Sigmoid colon (tissue), 6 donors: ENCODE measurements at regions not wholly inside any gene's neighbourhood (a gene's known extent, or its start where the extent isn't known, plus 50 kb on each side); places are given as distances from the start of the nearest gene placed in this dataset.
"Not testable (repeated sequence)": the region's sequence is repeated elsewhere in the genome, so short reads cannot be mapped to it uniquely, and the experiment has no call there.

Experiments used
- DNase-seq: peaks from one replicate; pipeline ENCODE4 v3.0.0-alpha.2; 2019
- H3K27ac ChIP-seq, 4 donors: fragments of 200-600 bp; sonication (generic); one replicate each; pipeline ENCODE4 v1.5.1; 2016 to 2019; ENCODE audit warnings: mild to moderate bottlenecking in 1 of 4
- H3K27me3 ChIP-seq, 3 donors: fragments of 200-600 bp; sonication (generic); one replicate each; pipeline ENCODE4 v1.5.1; 2019; ENCODE audit warnings: mild to moderate bottlenecking in 1 of 3
- H3K36me3 ChIP-seq, 4 donors: fragments of 200-600 bp; sonication (generic); one replicate each; pipeline ENCODE4 v1.5.1; 2016 to 2019
- H3K4me1 ChIP-seq, 4 donors: fragments of 200-600 bp; sonication (generic); one replicate each; pipeline ENCODE4 v1.5.1; 2017 to 2019
- H3K4me3 ChIP-seq, 4 donors: fragments of 200-600 bp; sonication (generic); one replicate each; pipeline ENCODE4 v1.5.1; 2017 to 2019; ENCODE audit warnings: mild to moderate bottlenecking in 2 of 4, moderate library complexity in 1 of 4
- H3K9me3 ChIP-seq, 4 donors: fragments of 200-600 bp in 3 of 4; sonication (generic) in 3 of 4; one replicate each; pipeline versions ENCODE4 v1.5.1 to v1.6.1; 2013 to 2019
- CTCF ChIP-seq, 4 experiments: fragments of 450-650 bp in 3 of 4; fragments of 200-600 bp in 1 of 4; IDR thresholded peaks; one replicate each; pipeline ENCODE4 v1.5.1; 2016 to 2019; ENCODE audit warnings: antibody characterized with exemption in 4 of 4, mild to moderate bottlenecking in 3 of 4, moderate library complexity in 2 of 4
- EP300 ChIP-seq, 4 donors: sonication (generic); formaldehyde crosslinking; IDR thresholded peaks; one replicate each; pipeline ENCODE4 v1.6.1; 2017; ENCODE audit warnings: antibody characterized with exemption in 4 of 4
- POLR2A ChIP-seq, 2 donors: fragments of 450-650 bp; IDR thresholded peaks; one replicate each; pipeline ENCODE4 v1.6.1; 2016; ENCODE audit warnings: antibody characterized with exemption in 2 of 2, mild to moderate bottlenecking in 2 of 2, moderate library complexity in 2 of 2
- POLR2AphosphoS5 ChIP-seq, 4 donors: sonication (generic); formaldehyde crosslinking; IDR thresholded peaks; one replicate each; pipeline ENCODE4 v1.6.1; 2017; ENCODE audit warnings: antibody characterized with exemption in 4 of 4
- WGBS, 2 donors: extraction: QIAGEN DNeasy Blood & Tissue Kit; methylation state at CpG; one replicate each; pipeline ENCODE4 v1.1.7; 2013; 5-methylcytosine and 5-hydroxymethylcytosine counted together
- intact Hi-C: fragments of 100-400 bp; cut with DNase I; formaldehyde crosslinking; loops from one replicate; pipeline ENCODE4 v1.15.1; 2023
- donor health status: healthy with polysubstance abuse.
- donor health status: healthy.

- H3K27ac ChIP-seq: no peak overlapping the region
- H3K9me3 ChIP-seq: no peaks in the 10 kb centered on the region
- H3K4me1 ChIP-seq: no peaks in the 10 kb centered on the region
- no peak overlapping the region for H3K4me3 ChIP-seq
- TF ChIP-seq POLR2AphosphoS5 (IDR thresholded peaks at IDR 0.05): no peak
- TF ChIP-seq CTCF (IDR thresholded peaks at IDR 0.05): no peak
- no peak for TF ChIP-seq EP300 (IDR thresholded peaks at IDR 0.05)
- no peak for TF ChIP-seq POLR2A (IDR thresholded peaks at IDR 0.05)
- DNase-seq: no peak
- intact Hi-C loops: no loop called here
- H3K36me3 ChIP-seq: no peaks in the 10 kb centered on the region
- 91 to 92% methylated on average over 2 of the region's 2 CpGs for WGBS, 2 donors
- no peaks in the 10 kb centered on the region for H3K27me3 ChIP-seq
Observed at GRCh38 chr13:79896851-79897250, 415.9 kb downstream of the NDFIP2 start.

- no peaks in the 10 kb centered on the region for H3K9me3 ChIP-seq
- no peak for DNase-seq
- H3K4me3 ChIP-seq: no peak overlapping the region
- 80 to 95% methylated on average over 6 of the region's 6 CpGs for WGBS, 2 donors
- intact Hi-C loops: no loop called here
- H3K27ac ChIP-seq: no peak overlapping the region
- H3K36me3 ChIP-seq: no peaks in the 10 kb centered on the region
- TF ChIP-seq CTCF (IDR thresholded peaks at IDR 0.05) (no peak), POLR2A (IDR thresholded peaks at IDR 0.05) (no peak), POLR2AphosphoS5 (IDR thresholded peaks at IDR 0.05) (no peak), EP300 (IDR thresholded peaks at IDR 0.05) (no peak)
- no peaks in the 10 kb centered on the region for H3K4me1 ChIP-seq
- no peaks in the 10 kb centered on the region for H3K27me3 ChIP-seq
Observed at GRCh38 chr13:79895416-79895815, 414.5 kb downstream of the NDFIP2 start.

GRCh38 chr13:79887278-79887677 lies 406.3 kb downstream of the NDFIP2 start:
- H3K4me3 ChIP-seq, H3K27ac ChIP-seq, DNase-seq, H3K36me3 ChIP-seq, intact Hi-C loops, H3K27me3 ChIP-seq, H3K9me3 ChIP-seq, H3K4me1 ChIP-seq: not testable (repeated sequence)
- 90 to 96% methylated on average over 8 of the region's 8 CpGs for WGBS, 2 donors

- no peaks in the 10 kb centered on the region for H3K4me1 ChIP-seq
- no peak for DNase-seq
- no peaks in the 10 kb centered on the region for H3K9me3 ChIP-seq
- H3K27ac ChIP-seq: no peak overlapping the region
- TF ChIP-seq CTCF (IDR thresholded peaks at IDR 0.05) (no peak), EP300 (IDR thresholded peaks at IDR 0.05) (no peak), POLR2AphosphoS5 (IDR thresholded peaks at IDR 0.05) (no peak), POLR2A (IDR thresholded peaks at IDR 0.05) (no peak)
- H3K27me3 ChIP-seq: no peaks in the 10 kb centered on the region
- H3K36me3 ChIP-seq: no peaks in the 10 kb centered on the region
- intact Hi-C loops: no loop called here
- 17 to 60% methylated on average over 3 of the region's 3 CpGs for WGBS, 2 donors
- H3K4me3 ChIP-seq: no peak overlapping the region
Observed at GRCh38 chr13:79886601-79887000, 405.6 kb downstream of the NDFIP2 start.

- Histone ChIP-seq H3K27ac (no peak overlapping the region), H3K4me1 (no peaks in the 10 kb centered on the region), H3K36me3 (no peaks in the 10 kb centered on the region), H3K27me3 (no peaks in the 10 kb centered on the region), H3K9me3 (no peaks in the 10 kb centered on the region), H3K4me3 (no peak overlapping the region)
- no peak for TF ChIP-seq CTCF (IDR thresholded peaks at IDR 0.05)
- no peak for TF ChIP-seq EP300 (IDR thresholded peaks at IDR 0.05)
- TF ChIP-seq POLR2AphosphoS5 (IDR thresholded peaks at IDR 0.05): no peak
- TF ChIP-seq POLR2A (IDR thresholded peaks at IDR 0.05): no peak
- DNase-seq: no peak
- intact Hi-C loops: no loop called here
- 81 to 91% methylated on average over 2 of the region's 2 CpGs for WGBS, 2 donors
Observed at GRCh38 chr13:79884890-79885289, 403.9 kb downstream of the NDFIP2 start.
